ENCODE measurements at regions not wholly inside any gene's neighbourhood (a gene's known extent, or its start where the extent isn't known, plus 50 kb on each side); places are given as distances from the start of the nearest gene placed in this dataset.

DNA sequence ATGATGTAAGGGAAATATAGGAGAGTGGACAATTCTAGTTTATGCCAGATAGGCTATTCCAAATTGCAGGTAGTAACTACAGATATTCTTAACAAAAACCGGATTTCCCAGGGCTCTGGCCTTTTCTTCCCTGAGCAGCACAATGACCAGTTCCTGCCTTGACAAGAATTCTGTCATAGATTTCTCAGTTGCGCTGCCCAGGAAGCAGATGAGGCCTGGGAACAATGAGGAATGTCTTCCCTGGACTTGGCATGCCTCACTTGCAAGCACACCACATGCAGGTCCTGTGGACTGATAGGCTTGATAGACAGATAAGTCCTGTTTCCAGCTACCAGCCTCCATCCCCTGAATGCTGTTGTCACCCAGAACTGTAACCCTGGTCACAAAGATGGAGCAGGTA, 174.5 kb upstream of the PRSS58 start:
- TF ChIP-seq POLR2A (IDR thresholded peaks at IDR 0.05), result no peak
- TF ChIP-seq, protein P1, sequence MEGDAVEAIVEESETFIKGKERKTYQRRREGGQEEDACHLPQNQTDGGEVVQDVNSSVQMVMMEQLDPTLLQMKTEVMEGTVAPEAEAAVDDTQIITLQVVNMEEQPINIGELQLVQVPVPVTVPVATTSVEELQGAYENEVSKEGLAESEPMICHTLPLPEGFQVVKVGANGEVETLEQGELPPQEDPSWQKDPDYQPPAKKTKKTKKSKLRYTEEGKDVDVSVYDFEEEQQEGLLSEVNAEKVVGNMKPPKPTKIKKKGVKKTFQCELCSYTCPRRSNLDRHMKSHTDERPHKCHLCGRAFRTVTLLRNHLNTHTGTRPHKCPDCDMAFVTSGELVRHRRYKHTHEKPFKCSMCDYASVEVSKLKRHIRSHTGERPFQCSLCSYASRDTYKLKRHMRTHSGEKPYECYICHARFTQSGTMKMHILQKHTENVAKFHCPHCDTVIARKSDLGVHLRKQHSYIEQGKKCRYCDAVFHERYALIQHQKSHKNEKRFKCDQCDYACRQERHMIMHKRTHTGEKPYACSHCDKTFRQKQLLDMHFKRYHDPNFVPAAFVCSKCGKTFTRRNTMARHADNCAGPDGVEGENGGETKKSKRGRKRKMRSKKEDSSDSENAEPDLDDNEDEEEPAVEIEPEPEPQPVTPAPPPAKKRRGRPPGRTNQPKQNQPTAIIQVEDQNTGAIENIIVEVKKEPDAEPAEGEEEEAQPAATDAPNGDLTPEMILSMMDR (IDR thresholded peaks at IDR 0.05), result no peak
